LoVo (cell line): ENCODE measurements at regions not wholly inside any gene's neighbourhood (a gene's known extent, or its start where the extent isn't known, plus 50 kb on each side); places are given as distances from the start of the nearest gene placed in this dataset.
A peak's percentile ranks its signal among the peaks of the same experiment; 100 is the strongest.
"Not testable (repeated sequence)": the region's sequence is repeated elsewhere in the genome, so short reads cannot be mapped to it uniquely, and the experiment has no call there.

ENCODE experiments used
- DNase-seq: peaks from one replicate; pipeline ENCODE4 v3.0.0-alpha.2; 2016; ENCODE audit warnings: low spot score

DNA sequence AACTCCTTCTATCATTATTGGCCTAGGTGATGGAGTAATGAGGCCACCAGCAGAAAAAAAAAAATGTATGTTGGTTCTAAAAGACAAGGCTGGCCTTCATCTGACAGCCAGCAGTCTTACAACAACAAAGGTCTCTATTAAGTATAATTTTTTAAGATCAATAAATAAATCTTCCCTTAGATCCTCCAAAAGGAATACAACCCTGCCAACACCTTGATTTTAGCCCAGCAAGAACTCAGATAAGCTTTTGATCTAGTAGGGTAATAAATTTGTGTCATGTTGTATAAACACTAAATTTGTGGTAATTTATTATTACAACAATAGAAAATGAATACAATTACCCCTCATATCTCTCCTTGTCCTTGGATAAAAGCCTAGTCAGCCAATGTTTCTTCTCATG lies 633.2 kb upstream of the FAM174A start:
- DNase-seq: no peak

DNA sequence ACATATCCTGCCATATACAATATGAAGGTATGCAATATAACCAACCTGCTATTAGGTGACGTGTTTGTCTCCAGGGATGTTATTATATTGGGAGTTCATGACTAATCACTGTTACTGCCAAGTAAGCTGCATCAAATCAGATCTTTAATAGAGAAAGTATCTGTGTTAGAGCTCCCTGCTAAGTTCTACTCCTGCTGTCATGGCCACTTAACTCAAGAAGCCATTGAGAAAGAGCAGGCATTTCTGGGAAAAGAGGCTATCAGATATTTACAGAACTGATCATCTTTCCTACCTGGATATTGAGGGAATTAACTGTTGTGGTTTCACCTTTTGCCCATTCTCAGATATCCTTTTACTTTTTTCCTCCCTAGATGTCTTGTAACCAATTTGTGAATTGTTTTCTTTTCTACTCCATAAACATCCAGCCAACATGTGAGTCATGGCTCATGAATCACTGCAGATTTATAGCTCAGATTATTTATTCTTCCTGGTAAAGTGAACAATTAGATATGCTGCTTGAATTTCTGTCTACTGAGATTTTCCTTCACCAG lies 634.8 kb upstream of the FAM174A start:
- DNase-seq: peak; percentile 65

DNA sequence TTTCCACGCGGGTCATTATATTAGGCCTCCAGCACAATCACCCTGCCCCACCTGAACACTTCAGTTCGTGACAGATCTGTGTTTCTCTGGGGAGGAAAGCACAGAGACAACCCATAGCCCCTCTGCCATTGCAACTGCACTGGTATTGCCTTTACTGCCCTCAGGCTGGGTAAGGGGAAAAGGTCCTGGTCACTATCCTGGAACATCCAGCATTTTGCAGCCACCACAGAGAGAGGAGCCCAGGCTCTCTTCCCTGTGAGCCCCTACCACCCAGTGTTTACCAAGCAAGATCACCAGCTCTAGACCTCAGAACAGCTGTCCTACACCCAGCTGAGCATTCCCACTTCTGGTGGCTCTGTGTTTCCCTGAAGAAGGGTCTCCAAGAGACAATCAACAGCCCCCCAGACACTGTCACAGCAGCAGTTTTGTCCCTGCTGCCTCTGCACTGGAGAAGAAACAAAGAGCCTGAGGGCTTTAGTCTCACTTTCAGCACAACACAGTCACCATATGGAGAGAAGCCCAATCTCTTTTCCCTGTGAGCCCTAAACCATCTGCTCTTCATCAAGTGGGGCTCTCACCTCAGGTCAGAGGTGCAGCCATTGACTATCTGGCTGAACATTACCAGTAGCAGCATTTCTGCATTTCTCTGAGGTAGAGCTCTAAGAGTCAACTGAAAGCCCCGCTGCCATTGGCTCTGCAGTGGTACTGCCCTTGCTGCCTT lies 655.2 kb upstream of the FAM174A start:
- DNase-seq: no peak

DNA sequence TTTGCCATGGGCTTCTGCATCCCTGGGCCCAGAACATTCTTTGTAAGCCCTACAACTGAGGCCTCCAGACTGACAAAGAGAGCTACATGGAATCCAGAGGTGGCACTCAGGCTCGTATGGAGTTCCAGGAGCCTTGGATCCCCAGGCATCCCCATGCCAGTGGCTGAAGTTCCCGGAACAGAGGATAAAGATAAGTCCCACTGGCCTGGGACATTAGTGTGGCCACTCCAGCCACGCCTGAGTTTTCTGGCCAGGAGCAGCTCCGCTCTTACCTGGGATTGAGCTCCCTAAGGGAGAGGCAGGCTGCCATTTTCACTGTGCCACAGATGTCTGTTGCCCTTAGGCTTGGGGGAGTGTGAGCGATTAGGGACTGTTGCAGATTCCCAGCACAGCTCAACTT lies 656.3 kb upstream of the FAM174A start:
- DNase-seq: no peak

DNA sequence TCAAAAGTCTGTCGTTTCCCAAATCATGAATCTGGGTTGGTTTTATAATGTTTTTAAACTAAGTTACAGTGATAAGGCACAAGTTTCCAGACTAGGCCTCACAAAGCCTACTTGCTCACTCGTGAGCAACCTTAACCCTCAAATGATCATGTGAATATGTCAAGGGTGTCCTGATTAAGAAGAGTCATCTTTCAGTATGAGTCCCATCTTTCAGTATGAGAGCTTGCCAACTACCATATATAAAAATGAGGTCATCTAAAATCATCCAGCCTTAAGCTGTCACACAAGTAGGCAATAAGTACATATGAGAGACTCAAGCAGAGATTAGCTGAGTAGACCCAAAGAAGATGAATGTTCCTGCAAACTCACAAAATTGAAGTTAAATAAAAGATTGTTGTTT lies 668.4 kb upstream of the FAM174A start:
- no peak for DNase-seq

DNA sequence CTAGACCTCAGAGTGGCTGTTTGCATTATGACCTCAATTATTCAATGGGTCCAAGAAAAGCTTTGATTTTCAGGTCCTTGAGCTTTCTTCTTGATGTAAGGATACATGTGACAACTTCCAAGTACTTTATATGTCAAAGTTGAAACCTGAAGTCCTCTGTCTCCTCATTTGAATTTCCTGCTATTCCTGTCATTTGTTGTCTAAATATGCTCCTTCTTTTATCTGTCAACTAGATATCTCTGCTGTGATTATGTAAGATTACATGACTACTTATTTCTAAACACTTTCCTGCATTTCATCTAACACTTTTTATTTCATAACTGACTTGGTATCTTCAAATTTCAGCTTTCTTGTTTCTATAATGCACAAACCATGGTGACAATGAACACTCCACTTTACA lies 670.0 kb upstream of the FAM174A start:
- no peak for DNase-seq

DNA sequence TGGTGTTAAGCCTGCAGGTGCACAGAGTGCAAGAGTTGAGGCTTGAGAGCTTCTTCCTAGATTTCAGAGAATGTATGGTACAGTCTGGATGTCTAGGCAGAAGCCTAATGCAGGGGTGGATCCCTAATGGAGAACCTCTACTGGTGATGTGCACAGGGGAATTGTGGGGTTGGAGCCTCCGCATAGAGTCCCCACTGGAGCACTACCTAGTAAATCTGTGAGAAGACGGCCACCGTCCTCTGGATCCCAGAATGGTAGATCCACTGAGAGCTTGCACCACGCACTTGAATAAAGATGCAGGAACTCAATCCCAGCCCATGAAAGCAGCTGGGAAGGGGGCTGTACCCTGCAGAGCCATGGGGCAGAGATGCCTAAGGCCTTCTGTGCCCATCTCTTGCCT lies 699.4 kb upstream of the FAM174A start:
- DNase-seq: no peak

DNA sequence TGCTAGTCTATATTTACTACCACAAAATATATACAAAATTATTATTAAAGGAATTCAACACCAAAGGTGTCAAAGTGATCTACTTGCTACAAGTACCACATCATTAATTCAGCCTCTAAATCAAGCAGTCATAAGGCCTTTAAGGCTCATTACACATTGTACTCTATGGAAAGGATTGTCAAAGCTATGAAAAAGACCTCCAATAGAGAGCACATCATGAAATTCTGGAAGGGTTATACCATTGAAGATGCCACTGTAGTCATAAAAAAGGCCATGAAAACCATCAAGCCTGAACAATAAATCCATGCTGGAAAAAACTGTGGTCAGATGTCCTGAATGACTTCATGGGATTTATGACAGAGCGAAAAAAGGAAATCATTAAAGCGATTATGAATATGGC lies 708.0 kb upstream of the FAM174A start:
- DNase-seq: no peak

DNA sequence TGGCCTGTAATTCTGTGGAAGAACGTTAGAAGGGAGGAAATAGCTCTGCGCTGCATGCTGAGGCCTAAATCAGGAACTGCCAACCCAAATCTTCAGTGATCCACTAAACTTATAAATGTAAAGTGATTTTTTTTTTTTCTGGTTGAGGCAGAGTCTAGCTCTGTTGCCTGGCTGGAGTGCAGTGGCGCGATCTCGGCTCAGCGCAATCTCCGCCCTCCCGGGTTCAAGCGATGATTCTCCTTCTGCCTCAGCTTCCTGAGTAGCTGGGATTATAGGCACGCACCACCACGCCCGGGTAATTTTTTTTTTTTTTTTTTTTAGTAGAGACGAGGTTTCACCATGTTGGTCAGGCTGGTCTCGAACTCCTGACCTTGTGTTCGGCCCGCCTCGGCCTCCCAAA lies 717.4 kb upstream of the FAM174A start:
- DNase-seq: no peak

DNA sequence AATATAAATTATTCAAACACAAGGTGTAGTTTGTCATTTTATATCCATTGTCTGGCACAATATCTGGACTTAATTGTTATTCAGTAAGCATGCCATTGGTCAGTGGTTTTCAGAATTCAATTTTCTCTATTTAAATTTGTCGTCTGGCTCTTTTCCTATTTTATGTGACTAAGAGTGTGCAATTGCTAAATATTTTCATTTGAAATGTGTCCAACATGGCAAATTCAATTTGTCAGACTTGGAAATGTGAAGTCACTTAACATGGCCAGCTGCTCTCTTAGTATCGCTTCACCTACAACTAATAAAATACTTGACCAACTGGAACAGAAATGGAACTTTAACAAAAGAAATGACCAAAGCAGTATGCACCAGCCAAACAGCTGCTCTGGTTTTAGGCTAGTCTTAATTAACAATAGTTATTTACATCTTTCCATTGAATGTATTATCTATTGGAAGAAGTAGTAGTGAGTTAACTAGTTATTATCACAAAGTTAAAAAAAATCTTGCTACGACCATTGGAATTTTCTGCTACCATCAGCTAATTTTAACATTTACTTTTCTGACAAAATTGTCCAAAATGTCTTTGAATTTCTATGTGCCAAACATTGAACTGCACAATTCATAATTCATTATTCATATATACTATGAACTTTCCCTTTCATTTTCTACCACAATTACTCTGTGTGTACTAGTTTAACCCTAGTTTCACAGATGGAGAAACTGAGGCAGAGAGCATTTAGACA lies 720.7 kb upstream of the FAM174A start:
- no peak for DNase-seq

DNA sequence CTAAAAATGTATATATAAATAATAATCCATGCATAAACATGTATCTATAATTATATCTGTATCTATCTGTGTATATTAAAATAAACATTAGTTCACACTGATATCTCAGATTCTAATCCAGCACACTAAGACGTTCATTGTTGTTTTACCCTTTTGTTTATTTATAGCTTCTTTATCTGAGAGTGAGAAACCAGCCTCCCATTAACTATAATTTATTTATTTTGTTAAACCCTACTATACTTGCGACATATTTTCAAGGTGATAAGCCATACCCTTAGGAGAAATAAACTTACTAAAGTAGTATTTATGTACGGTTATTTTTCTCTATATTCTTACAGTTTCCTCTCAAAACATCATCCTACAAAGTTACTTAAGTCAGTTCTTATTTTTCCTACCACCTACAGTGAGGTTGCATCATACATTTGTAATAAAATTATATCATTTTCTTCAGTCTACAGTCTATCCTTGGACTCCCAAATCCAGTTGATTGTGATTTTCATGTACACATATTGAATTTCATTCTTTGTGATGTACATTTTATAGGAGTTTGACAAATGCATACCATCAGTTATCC lies 726.4 kb upstream of the FAM174A start:
- DNase-seq: no peak

DNA sequence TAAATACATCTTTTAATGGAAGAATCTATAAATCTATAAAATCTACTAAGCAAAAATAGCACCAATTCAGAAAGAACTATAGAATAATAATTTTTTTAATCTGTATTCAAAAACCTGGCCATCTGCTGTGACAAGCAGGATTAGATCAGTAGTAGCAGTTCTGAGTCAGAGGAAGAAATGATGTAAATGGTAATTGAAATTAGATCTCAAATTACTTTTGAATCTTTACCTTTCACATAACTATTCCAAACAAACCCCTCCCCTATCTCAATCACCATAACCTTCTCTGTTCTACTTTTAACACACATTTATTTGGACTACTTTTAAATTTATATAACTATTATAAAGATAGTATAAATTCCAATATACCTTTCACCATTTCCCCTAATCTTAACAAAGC lies 727.8 kb upstream of the FAM174A start:
- DNase-seq: no peak

DNA sequence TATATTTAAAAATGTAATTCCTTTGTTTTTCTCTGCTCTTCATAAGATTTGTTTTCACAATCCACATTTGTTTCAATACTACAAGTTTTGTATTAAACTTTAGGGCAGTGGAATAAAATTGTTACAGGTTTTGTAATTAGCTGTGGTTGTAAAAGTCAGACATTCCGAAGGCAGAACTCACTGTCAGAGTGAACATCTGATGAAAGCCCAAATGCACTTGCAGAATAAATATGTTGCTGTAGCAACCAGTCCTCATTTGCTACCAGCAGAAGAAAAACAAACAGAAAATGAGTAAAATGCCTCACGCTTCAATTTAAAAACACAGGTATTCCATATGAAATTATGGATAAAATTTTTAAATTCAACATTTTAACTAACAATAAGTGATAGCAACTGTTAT lies 740.1 kb upstream of the FAM174A start:
- DNase-seq: no peak

DNA sequence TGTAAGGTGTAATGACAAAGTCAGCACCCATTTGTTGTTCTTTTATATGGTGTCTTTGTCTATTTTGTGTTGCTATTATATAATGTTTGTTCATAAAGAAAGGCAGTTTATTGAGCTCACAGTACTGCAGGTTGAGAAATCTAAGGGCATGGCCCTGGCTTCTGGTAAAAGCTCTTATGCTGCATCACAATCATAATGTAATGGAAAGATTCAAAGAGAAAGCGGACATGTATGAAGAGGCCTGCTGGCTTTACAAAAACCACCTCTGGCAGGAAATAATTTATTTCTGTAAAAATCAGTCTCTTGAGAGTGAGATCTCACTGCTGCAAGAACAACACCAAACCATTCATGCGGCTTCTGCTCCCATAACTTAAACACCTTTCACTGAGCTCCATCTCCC lies 746.7 kb upstream of the FAM174A start:
- DNase-seq: no peak

DNA sequence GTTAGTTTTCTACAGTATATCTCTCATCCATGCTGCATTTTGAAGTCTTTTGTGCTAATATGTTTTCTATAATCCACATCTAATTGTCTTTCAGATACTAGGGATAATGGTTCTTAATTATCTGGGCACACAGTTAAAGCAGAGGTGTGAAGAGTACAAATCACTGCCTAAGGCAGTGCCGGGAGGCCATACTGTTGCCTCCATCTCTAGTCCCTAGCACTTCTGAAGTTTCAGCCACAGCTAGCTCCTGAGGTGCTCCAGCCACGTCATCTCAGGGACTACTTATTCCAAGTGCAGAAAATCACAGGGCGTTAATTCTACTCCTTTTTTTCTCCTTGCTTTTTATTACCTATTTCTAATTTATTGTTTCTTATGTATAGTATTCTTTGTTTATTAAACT lies 760.0 kb upstream of the FAM174A start:
- no peak for DNase-seq

DNA sequence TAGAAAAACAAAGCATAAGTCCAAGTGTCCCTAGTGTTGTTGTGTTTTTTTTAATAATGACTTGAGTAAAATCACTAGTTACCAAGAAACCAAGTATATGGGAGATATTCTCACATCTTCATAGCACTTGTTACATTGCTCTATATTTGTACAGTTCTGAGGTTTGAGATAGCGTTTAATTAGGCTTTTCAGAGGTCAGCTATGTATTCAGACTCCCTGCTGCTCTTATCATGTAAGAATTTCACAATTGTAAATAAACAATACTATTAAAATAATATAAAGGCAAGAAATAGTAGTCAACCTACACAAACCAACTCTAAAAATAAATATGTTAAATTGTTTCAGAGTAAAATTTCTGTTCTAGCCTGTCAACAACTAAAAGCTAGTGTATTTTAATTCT lies 761.9 kb upstream of the FAM174A start:
- no peak for DNase-seq

DNA sequence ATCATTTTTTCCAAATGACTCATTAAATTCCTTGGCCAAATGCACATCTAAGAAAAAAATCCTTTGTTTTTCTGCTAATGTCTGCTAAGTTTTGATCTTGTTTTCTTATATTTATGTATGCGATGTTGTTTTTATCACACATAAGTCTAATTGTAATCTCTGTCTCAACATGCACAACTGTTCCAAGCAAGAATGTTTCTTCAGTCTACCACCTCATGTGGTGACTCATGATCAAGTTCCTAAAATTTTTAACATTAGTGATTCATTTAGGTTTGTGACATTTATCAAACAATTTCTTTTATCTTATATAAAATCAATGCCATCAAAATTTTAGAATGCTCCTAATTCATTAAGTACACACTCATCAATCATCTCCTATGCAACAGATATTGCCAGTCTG lies 763.9 kb upstream of the FAM174A start:
- no peak for DNase-seq

DNA sequence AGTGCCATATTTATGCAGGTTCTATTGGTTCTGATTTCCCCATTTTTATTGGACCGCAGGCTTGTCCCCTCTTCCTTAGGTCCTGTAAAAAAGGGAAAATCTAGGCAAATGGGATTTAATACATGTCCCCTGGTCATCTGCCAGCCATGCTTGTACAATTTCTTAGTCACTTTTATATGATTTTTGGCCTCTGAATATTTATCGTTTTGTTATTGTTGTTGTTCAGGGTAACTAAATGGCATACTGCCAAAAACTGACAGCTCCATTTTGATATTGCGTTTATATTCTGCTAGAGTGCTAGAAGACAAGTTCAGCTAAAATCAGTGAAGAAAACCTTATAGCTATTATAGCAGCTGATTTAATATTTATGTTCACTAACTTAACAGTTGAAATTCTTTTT lies 770.2 kb upstream of the FAM174A start:
- no peak for DNase-seq

DNA sequence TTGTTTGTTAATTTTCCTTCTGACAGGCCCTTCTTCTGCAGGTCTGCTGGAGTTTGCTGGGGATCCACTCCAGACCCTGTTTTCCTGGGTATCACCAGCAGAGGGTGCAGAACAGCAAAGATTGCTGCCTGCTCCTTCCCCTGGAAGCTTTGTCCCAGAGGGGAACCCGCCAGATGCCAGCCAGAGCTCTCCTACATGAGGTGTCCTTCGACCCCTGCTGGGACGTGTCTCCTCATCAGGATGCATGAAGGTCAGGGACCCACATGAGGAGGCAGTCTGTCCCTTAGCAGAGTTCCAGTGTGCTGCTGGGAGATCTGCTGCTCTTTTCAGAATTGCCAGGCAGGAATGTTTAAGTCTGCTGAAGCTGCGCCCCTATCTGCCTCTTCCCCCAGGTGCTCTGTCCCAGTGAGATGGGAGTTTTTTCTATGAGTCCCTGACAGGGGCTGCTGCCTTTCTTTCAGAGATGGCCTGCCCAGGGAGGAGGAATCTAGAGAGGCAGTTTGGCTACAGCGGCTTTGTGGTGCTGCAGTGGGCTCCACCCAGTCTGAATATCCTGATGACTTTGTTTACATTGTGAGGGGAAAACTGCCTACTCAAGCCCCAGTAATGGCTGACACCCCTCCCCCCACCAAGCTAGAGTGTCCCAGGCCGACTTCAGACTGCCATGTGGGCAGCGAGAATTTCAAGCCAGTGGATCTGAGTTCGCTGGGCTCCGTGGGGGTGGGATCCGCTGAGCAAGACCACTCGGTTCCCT lies 772.0 kb upstream of the FAM174A start:
- no peak for DNase-seq

DNA sequence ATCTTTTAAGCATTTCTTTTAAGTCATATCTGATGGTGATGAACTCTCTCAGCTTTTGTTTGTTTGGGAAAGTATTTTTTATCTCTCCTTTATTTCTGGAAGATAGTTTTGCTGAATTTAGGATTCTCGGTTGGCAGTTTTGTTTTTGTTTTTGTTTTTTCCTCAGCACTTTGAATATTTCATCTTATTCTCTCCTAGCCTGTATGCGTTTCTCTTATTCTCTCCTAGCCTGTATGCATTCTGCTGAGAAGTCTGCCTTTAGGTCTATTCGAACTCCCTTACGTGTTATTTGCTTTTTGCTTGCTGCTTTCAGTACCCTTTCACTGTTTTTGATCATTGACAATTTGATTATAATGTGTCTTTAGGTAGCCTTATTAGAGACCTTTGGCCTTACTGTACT lies 787.8 kb upstream of the FAM174A start:
- DNase-seq: no peak

DNA sequence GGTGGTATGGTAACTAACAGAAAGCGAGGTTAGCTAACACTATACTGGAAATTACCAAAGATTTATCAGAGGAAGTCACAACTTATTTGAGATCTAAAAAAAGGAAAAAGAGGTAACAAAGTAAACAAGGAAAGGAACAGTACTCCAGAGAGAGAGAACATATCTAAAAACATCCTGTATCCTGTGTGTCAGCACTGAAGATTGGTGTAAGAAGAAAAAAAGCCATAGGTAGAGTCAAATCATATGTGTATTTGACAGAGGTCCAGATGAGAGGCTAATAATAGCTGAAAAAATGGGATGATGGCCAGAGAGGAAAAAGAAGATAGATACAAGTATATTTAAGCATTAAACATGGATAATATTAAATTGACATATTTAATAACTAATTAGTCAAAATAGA lies 802.0 kb upstream of the FAM174A start:
- DNase-seq: not testable (repeated sequence)

DNA sequence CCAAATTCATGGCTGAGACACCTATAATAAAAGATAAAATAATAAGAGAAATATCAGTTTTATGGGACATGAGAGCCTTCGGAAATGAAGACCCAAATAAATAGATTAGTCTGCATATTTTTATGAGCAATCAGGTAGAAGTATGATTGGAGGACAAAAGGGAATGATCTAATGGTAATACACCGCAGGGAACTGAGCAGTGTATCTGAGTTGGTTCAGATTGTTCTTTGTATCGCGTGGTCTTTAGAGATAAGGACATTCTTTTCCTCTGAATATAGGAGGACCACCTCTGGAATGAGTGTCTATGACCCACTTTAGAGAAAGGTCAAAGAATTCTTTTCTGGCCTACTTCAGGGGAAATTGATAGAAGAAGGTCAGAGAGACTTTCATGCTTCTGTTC lies 801.8 kb upstream of the CHD1 start:
- DNase-seq: not testable (repeated sequence)
